NOMO-1 (cell line): ENCODE measurements at regions not wholly inside any gene's neighbourhood (a gene's known extent, or its start where the extent isn't known, plus 50 kb on each side); places are given as distances from the start of the nearest gene placed in this dataset.
"Not testable (repeated sequence)": the region's sequence is repeated elsewhere in the genome, so short reads cannot be mapped to it uniquely, and the experiment has no call there.

ENCODE experiments used
- DNase-seq, 2 experiments: peaks; one replicate each; lab custom pipeline; 2025; ENCODE audit not compliant: unreplicated experiment in 2 of 2; lab: John Stamatoyannopoulos, UW

DNA sequence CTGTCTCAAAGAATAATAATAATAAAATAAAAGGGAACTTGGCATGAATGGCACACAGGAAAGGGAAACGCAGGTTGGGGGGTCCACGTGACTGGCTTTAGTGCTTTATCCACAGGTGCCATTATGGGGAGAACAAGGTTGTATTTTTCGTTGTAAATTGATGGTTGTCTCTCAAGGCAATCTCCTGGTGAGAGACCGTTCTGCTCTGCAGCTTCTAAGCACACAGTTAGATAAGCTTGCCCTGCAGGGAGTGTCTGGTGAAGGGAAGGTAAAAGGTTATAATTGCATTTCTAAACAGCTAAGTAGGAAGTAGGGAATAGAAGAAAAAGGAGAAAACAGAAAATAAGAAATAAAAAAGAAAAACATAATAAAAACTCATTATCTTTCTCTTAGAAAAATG lies 69.1 kb upstream of the CPSF6 start:
- DNase-seq = no peak

DNA sequence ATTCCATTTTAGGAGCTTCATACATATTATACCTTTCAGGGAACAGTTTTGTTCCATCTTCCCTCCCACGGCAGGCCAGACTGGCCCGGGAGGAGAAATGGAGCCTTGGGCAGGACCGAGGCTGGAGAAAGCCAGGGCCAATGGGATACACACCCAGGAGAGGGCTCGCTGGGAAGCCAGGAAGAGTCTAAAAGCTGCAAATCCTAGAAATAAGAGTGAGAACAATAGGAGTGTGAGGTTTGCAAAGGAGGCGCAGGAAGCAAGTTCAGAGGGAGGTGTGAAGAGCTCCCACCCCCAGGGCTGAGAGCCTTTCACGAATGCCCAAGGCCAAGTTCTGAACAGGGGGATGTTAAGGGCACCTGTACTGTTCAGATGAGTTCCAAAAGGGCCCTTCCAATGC lies 67.5 kb upstream of the CPSF6 start:
- no peak for DNase-seq

DNA sequence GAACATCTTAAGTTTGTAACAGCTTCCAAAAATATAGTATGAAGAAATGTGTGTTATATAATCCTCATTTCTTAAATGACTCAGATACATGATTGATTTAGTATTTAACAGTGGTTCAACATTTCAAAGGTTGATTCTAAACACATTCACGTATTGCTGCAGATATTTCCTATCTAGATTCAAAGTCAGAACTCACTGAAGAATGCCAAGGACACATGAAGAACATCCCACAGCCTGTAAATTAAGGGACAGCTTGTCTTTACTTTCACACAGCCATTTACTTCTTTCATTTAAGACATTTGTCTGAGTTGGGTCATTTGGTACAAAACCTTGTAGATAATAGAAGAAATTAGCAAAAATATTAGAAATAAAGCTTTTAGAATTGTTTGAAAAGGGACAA lies 66.9 kb upstream of the CPSF6 start:
- no peak for DNase-seq

DNA sequence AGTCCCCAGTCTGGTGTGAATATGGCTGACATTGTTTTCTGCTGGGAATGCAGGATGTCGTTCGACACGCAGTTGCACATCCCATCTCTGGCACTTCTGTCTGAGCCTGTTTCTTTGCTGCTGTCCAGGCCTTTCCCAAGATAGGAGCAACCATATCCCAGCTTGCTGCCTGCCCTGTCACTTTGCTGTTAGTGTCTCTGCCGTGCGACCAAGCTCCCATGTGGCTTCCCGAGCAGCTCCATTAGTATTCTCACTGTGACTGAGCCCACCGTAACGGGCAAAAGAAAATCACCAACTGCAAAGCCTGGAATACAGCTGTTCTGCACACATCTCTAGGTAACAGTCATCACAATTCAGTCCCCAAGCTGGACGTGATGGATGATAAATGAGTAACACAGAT lies 66.0 kb upstream of the CPSF6 start:
- DNase-seq = no peak

DNA sequence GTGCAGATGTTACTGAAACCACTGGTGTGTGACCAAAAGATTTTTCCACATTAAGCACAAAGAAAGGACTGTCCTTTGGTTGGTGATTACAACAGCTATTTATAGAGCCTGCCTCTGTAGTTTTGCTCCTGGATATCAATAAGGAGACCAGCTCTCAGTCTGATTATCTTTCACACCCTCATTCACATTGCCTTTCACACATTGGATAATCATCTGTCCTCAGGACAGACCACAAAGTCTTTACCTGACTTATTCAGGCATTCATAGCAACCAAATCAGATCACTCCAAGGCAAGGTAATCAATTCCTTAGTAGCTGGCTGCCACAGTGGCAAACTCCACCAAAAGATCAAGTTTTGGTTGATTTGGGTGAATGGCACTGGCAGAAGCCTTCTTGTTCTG lies 59.6 kb upstream of the CPSF6 start:
- no peak for DNase-seq

DNA sequence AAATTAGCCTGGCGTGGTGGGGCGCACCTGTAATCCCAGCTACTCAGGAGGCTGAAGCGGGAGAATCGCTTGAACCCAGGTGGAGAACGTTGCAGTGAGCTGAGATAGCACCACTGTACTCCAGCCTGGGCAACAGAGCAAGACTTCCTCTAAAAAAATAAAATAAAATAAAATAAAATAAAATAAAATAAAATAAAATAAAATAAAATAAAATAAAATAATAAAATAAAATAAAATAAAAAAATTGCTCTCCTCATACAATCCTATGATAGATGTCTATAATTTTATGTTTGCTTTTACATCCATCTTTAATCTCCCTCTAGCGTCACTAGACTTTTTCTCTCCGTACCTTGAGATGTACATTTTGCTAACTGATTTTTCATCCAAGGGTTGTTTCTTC lies 51.8 kb upstream of the CPSF6 start:
- not testable (repeated sequence) for DNase-seq

DNA sequence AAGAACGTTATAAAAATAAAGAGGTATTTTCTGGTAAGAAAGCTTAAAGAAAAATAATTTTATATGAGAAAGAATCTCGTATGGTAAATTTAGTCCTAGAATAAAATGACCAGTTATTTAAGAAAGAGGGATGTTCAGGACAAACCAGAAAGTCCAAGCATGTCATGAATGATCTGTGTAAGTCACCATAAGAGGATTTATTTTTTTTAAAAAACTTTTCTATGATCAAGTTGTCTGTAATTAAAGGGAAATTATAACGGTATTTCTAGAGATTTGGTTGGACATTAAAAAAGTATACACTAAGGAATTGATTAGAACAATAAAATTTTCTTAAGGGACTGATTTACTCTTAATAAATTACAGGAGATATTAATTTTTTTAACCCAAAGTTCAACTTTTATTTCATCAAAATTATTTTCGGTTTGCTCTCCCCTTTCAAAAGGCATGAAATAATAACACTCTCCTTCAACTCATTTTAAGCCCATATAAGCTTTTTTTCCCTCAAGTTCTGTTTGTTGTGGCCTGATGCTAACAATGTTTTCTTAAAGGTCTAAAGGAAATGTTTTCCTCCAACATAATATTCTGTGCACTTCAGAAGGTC lies 49.9 kb upstream of the CPSF6 start:
- DNase-seq = no peak
